Astrocyte (in vitro differentiated cells and primary cell): ENCODE measurements at regions not wholly inside any gene's neighbourhood (a gene's known extent, or its start where the extent isn't known, plus 50 kb on each side); places are given as distances from the start of the nearest gene placed in this dataset.

Source experiments
- DNase-seq: peaks from one replicate; pipeline ENCODE4 v3.0.0-alpha.2; 2010; ENCODE audit warnings: low read depth
- FAIRE-seq: peaks from 2 replicates; lab custom pipeline; 2011; peaks lifted over from hg19 to GRCh38; lab: Jason Lieb, UNC
- H2AFZ ChIP-seq: 2 replicates; pipeline ENCODE4 v1.6.0; 2012; ENCODE audit warnings: low read depth, low read length, inconsistent platforms
- H3K27ac ChIP-seq: 2 replicates; pipeline ENCODE4 v1.5.1; 2011; ENCODE audit warnings: low read depth, low read length, inconsistent platforms
- H3K27me3 ChIP-seq: 2 replicates; pipeline ENCODE4 v1.6.0; 2011; ENCODE audit warnings: low read length, inconsistent platforms; ENCODE audit not compliant: insufficient read depth
- H3K36me3 ChIP-seq: 2 replicates; pipeline ENCODE4 v1.5.1; 2011; ENCODE audit warnings: low read length, inconsistent platforms; ENCODE audit not compliant: insufficient read depth
- H3K4me1 ChIP-seq: 2 replicates; pipeline ENCODE4 v1.5.1; 2011; ENCODE audit warnings: low read length, inconsistent platforms; ENCODE audit not compliant: insufficient read depth
- H3K4me2 ChIP-seq: 2 replicates; pipeline ENCODE4 v1.6.0; 2012; ENCODE audit warnings: low read length, inconsistent platforms
- H3K4me3 ChIP-seq: 2 replicates; pipeline ENCODE4 v1.5.1; 2011; ENCODE audit warnings: low read depth, mild to moderate bottlenecking, low read length, inconsistent platforms; ENCODE audit not compliant: insufficient read depth
- H3K79me2 ChIP-seq: 2 replicates; pipeline ENCODE4 v1.6.0; 2012; ENCODE audit warnings: mild to moderate bottlenecking, low read length, inconsistent platforms; ENCODE audit not compliant: insufficient read depth
- H3K9ac ChIP-seq: 2 replicates; pipeline ENCODE4 v1.6.0; 2012; ENCODE audit warnings: mild to moderate bottlenecking, low read length, inconsistent platforms
- H3K9me3 ChIP-seq: 2 replicates; pipeline ENCODE4 v1.5.1; 2012; ENCODE audit warnings: low read depth, mild to moderate bottlenecking, low read length, inconsistent platforms; ENCODE audit not compliant: insufficient read depth
- H4K20me1 ChIP-seq: 2 replicates; pipeline ENCODE4 v1.6.0; 2012; ENCODE audit warnings: low read length, inconsistent platforms; ENCODE audit not compliant: insufficient read depth
- H3K27ac Mint-ChIP-seq: one replicate; pipeline ENCODE4 v1.8.0; 2021; ENCODE audit warnings: mild to moderate bottlenecking, mixed read lengths; ENCODE audit not compliant: unreplicated experiment
- H3K27me3 Mint-ChIP-seq: one replicate; pipeline ENCODE4 v1.8.0; 2021; ENCODE audit warnings: low read depth, mixed read lengths; ENCODE audit not compliant: unreplicated experiment
- H3K36me3 Mint-ChIP-seq: one replicate; pipeline ENCODE4 v1.8.0; 2021; ENCODE audit warnings: low read depth, mixed read lengths; ENCODE audit not compliant: unreplicated experiment
- H3K4me1 Mint-ChIP-seq: one replicate; pipeline ENCODE4 v1.8.0; 2021; ENCODE audit warnings: low read depth, mixed read lengths; ENCODE audit not compliant: unreplicated experiment
- H3K4me3 Mint-ChIP-seq: one replicate; pipeline ENCODE4 v1.8.0; 2021; ENCODE audit warnings: mild to moderate bottlenecking, moderate library complexity, mixed read lengths; ENCODE audit not compliant: unreplicated experiment
- H3K9me3 Mint-ChIP-seq: one replicate; pipeline ENCODE4 v1.8.0; 2021; ENCODE audit warnings: mild to moderate bottlenecking, mixed read lengths; ENCODE audit not compliant: unreplicated experiment
- EZH2 ChIP-seq: IDR thresholded peaks from 2 replicates; pipeline ENCODE4 v1.6.1; 2012; ENCODE audit warnings: mild to moderate bottlenecking, low read length, inconsistent platforms; ENCODE audit not compliant: insufficient read depth
- TF ChIP-seq, protein P1 (sequence below): IDR thresholded peaks from 2 replicates; pipeline ENCODE4 v1.5.1; 2011; ENCODE audit warnings: low read depth, mild to moderate bottlenecking, inconsistent platforms, low read length, moderate library complexity; ENCODE audit not compliant: insufficient read depth

GRCh38 chr9:135243201-135244190 is 156.0 kb downstream of the OLFM1 start:
- Mint-ChIP-seq H3K9me3 (no peaks in the 10 kb centered on the region), H3K4me1 (no peaks in the 10 kb centered on the region), H3K27me3 (peaks cover 52% of the 10 kb centered on the region), H3K27ac (no peak overlapping the region), H3K4me3 (no peak overlapping the region), H3K36me3 (no peaks in the 10 kb centered on the region)
- Histone ChIP-seq H3K27ac (no peak overlapping the region), H3K4me2 (no peak overlapping the region), H3K9me3 (no peaks in the 10 kb centered on the region), H3K4me1 (no peaks in the 10 kb centered on the region), H4K20me1 (no peaks in the 10 kb centered on the region), H3K4me3 (no peak overlapping the region), H3K36me3 (no peaks in the 10 kb centered on the region), H3K9ac (no peak overlapping the region), H3K27me3 (no peaks in the 10 kb centered on the region), H2AFZ (no peak overlapping the region), H3K79me2 (no peaks in the 10 kb centered on the region)
- FAIRE-seq (no peak), DNase-seq (no peak)
- TF ChIP-seq, protein P1, sequence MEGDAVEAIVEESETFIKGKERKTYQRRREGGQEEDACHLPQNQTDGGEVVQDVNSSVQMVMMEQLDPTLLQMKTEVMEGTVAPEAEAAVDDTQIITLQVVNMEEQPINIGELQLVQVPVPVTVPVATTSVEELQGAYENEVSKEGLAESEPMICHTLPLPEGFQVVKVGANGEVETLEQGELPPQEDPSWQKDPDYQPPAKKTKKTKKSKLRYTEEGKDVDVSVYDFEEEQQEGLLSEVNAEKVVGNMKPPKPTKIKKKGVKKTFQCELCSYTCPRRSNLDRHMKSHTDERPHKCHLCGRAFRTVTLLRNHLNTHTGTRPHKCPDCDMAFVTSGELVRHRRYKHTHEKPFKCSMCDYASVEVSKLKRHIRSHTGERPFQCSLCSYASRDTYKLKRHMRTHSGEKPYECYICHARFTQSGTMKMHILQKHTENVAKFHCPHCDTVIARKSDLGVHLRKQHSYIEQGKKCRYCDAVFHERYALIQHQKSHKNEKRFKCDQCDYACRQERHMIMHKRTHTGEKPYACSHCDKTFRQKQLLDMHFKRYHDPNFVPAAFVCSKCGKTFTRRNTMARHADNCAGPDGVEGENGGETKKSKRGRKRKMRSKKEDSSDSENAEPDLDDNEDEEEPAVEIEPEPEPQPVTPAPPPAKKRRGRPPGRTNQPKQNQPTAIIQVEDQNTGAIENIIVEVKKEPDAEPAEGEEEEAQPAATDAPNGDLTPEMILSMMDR: no peak
- TF ChIP-seq EZH2: no peak

DNA sequence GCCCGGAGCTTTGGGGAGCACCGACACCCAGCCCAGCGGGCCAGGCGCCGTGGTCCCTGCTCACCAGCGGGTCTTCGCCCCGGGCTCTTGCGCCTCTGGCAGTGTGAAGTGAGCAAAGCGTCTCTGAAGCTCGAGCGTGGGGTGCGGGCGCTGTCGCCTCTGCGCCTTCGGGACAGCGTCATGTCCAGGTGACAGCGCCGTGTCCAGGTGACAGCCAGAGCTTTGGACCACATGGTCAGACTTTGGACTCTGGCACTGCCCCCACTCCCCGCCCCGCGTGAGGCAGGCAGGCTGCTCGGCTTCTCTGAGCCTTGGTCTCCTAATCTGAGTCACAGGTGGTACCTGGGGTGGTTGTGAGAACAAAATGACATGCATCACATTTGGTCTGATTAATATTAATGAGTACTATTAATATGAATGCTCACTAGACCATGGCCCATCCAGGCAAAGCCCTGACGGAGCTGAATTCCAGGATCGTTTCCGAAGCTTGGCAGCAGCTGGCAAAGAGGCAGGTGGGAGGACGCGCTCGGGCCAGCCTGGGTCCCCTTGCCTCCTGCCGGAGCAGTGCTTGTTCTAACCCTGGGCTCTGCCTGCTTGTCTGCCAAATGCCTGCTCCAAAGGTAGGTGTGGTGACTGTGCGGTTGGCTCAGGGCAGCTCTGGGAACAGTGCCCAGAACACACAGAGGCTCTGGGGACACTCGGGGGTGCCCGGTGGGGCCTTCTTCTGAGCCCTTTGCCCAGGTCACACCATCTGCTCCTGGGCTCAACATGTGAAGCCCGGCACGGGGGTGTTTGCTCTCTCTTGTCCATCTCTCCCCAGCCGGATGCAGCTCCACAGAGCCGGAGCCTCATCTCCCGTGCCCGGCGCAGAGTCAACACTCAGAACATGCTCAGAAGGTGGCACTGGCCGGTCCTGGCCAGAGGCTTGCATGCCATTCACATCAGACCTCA is 157.1 kb downstream of the OLFM1 start:
- no peak overlapping the region for H3K4me3 ChIP-seq
- no peaks in the 10 kb centered on the region for H3K4me1 ChIP-seq
- Mint-ChIP-seq H3K27me3 (peaks cover 54% of the 10 kb centered on the region), H3K4me1 (no peaks in the 10 kb centered on the region), H3K9me3 (no peaks in the 10 kb centered on the region), H3K4me3 (no peak overlapping the region), H3K36me3 (no peaks in the 10 kb centered on the region), H3K27ac (no peak overlapping the region)
- H3K27ac ChIP-seq: no peak overlapping the region
- no peak for FAIRE-seq
- H3K36me3 ChIP-seq: no peaks in the 10 kb centered on the region
- no peaks in the 10 kb centered on the region for H3K9me3 ChIP-seq
- no peak overlapping the region for H3K4me2 ChIP-seq
- TF ChIP-seq, protein P1: no peak
- no peak for TF ChIP-seq EZH2
- no peaks in the 10 kb centered on the region for H3K79me2 ChIP-seq
- H2AFZ ChIP-seq: no peak overlapping the region
- no peak overlapping the region for H3K9ac ChIP-seq
- H3K27me3 ChIP-seq: no peaks in the 10 kb centered on the region
- H4K20me1 ChIP-seq: no peaks in the 10 kb centered on the region
- no peak for DNase-seq
